Stimulated activated memory B cell treated with anti-CD40 and anti-IgM and Interleukin-4, amounts not matched to agents 10 μg/mL and 1 μg/mL and 100 μg/mL, for 72 hours (primary cell): ENCODE measurements at regions not wholly inside any gene's neighbourhood (a gene's known extent, or its start where the extent isn't known, plus 50 kb on each side); places are given as distances from the start of the nearest gene placed in this dataset.
"Not testable (repeated sequence)": the region's sequence is repeated elsewhere in the genome, so short reads cannot be mapped to it uniquely, and the experiment has no call there.

Source experiments
- ATAC-seq: fragments of 150-1000 bp; cut with Tn5 transposase; 2 replicates; pipeline ENCODE4 v1.10.0; 2021
- H3K27ac Mint-ChIP-seq: one replicate; pipeline ENCODE4 v1.8.0; 2022; ENCODE audit warnings: mild to moderate bottlenecking, mixed read lengths
- H3K27me3 Mint-ChIP-seq: one replicate; pipeline ENCODE4 v1.8.0; 2022; ENCODE audit warnings: mixed read lengths
- H3K36me3 Mint-ChIP-seq: one replicate; pipeline ENCODE4 v1.8.0; 2022; ENCODE audit warnings: mixed read lengths
- H3K4me1 Mint-ChIP-seq: one replicate; pipeline ENCODE4 v1.8.0; 2022; ENCODE audit warnings: mixed read lengths
- H3K4me3 Mint-ChIP-seq: one replicate; pipeline ENCODE4 v1.8.0; 2022; ENCODE audit warnings: mild to moderate bottlenecking, moderate library complexity, mixed read lengths
- H3K9me3 Mint-ChIP-seq: one replicate; pipeline ENCODE4 v1.8.0; 2022; ENCODE audit warnings: mixed read lengths

DNA sequence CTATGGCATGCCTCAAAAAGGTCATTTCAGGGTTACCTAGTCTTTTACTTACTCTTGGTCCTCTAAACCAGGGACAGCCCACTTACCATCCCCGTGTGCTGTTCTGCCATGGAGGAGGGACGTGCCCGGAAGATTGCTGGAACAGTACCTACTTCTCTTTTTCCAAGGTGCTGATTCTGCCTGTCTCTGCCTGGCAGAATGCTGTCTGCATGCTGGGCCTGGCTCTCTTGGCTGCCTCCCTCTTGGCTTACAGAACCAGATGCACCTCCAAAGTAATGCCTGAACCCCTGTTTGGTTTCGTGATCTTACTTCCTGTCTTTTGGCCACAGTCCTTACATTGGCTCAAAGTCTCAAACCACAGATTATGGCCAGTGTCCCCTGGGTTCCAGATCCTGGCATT, 120.7 kb upstream of the NT5E start:
- no peak for ATAC-seq
- Mint-ChIP-seq H3K9me3 (no peaks in the 10 kb centered on the region), H3K4me1 (no peaks in the 10 kb centered on the region), H3K27me3 (no peaks in the 10 kb centered on the region), H3K36me3 (no peaks in the 10 kb centered on the region), H3K27ac (no peak overlapping the region), H3K4me3 (no peak overlapping the region)

DNA sequence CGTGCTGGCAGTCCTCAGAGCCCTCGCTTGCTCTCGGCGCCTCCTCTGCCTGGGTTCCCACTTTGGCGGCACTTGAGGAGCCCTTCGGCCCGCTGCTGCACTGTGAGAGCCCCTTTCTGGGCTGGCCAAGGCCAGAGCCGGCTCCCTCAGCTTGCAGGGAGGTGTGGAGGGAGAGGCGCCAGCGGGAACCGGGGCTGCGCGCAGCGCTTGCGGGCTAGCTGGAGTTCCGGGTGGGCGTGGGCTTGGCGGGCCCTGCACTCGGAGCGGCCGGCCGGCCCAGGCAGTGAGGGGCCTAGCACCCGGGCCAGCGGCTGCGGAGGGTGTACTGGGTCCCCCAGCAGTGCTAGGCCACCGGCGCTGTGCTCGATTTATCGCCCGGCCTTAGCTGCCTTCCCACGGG, 124.1 kb upstream of the NT5E start:
- H3K36me3 Mint-ChIP-seq, H3K4me3 Mint-ChIP-seq, H3K4me1 Mint-ChIP-seq, ATAC-seq, H3K27me3 Mint-ChIP-seq, H3K9me3 Mint-ChIP-seq, H3K27ac Mint-ChIP-seq: not testable (repeated sequence)

DNA sequence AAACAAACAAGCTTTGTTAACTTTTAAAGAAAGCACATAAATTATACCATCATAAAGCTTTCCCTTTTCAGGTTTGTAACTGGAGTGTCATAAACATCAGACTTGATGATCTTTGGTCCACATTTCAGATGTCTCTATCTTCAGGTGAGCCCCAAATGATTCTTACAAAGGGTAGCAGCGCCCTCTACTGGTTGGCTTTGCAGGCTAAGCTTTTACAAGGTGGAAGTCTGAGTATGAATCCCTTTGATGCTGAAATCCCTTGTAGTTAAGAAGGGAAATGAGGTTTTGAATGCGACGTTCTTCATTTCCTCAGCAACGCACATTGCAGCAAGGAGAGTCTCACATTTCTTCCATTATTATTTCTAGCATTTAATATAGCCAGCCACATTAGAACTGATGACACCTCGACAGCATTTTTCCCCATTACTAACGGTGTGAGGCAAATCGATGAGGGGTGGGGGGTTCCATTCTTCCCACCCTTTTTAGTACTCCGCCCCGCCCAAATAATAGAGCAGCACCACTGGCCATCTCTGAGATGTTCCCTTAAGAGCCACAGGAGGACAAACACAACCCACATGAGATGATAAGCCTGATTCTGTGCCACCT, 126.3 kb upstream of the NT5E start:
- Mint-ChIP-seq H3K27ac (no peak overlapping the region), H3K36me3 (no peaks in the 10 kb centered on the region), H3K4me3 (no peak overlapping the region), H3K4me1 (no peaks in the 10 kb centered on the region), H3K27me3 (no peaks in the 10 kb centered on the region), H3K9me3 (no peaks in the 10 kb centered on the region)
- no peak for ATAC-seq

DNA sequence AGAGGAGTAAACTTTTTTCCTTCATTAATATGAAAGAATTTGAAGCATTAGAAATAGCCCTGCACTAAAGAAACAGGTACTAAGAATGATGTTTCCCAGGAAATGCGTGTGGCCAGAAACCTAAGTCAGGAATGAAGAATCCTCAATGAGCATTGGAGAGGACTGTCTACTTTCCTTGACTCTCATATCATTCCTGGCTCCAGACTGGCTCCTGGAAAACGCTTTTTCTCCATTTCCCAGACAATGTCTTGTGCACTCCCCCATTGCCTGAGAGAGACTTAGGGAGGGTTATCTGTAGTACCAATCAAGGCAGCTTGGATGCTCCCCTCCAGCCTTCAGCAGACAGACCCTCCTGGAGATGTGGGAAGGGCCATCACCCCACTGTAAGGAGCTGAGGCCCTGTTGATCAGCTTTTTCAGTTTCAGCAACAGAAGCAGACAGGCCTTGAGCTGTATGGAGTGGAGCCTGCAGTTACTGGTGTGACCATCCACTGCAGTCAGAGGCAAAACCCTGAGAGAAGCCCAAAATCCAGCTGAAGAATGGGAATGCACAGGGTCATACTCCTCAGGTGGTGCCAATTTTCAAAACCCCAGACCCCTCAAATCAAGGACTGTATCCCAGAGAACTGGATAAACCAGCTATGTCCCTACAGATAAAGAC, 127.3 kb upstream of the NT5E start:
- Mint-ChIP-seq H3K27ac (no peak overlapping the region), H3K4me1 (no peaks in the 10 kb centered on the region), H3K4me3 (no peak overlapping the region), H3K9me3 (peaks cover 1% of the 10 kb centered on the region), H3K36me3 (no peaks in the 10 kb centered on the region), H3K27me3 (no peaks in the 10 kb centered on the region)
- ATAC-seq, result no peak

DNA sequence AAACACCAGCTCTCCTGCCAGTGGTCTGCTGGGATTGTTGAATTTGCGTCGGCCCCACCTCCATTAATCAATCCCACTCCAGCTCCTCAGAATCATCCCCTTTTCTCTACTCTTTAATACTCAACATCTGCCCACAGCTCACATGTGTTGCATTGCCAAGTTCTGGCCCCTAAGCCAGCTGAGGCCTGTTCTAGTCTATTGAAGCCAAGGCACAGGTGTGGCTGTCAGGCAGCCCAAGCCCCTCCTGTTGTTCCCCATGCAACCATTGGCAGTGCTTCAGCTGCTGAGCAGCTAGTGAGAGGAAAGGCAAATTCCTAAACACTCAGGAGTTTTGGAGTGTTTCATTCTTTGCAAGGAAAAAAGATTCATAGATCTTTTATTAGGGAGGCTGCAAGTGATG, 128.0 kb upstream of the NT5E start:
- H3K36me3 Mint-ChIP-seq, result no peaks in the 10 kb centered on the region
- H3K27ac Mint-ChIP-seq, result no peak overlapping the region
- H3K9me3 Mint-ChIP-seq, result peaks cover 6% of the 10 kb centered on the region
- no peaks in the 10 kb centered on the region for H3K27me3 Mint-ChIP-seq
- no peaks in the 10 kb centered on the region for H3K4me1 Mint-ChIP-seq
- ATAC-seq, result no peak
- H3K4me3 Mint-ChIP-seq, result no peak overlapping the region

DNA sequence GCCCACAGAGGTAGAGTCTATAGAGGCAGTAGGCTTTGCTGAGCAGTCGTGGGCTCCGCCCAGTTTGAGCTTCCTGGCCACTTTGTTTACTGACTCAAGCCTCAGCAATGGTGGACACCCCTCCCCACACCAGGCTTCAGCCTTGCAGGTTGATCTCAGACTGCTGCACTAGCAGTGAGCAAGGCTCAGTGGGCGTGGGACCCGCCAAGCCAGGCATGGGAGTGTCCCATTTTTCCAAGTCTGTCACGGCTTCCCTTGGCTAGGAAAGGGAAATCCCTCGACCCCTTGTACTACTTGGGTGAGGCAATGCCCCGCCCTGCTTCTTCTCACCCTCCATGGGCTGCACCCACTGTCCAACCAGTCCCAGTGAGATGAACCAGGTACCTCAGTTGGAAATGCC, 135.3 kb upstream of the NT5E start:
- no peaks in the 10 kb centered on the region for H3K27me3 Mint-ChIP-seq
- H3K27ac Mint-ChIP-seq, result no peak overlapping the region
- H3K4me3 Mint-ChIP-seq, result no peak overlapping the region
- H3K4me1 Mint-ChIP-seq, result no peaks in the 10 kb centered on the region
- no peaks in the 10 kb centered on the region for H3K36me3 Mint-ChIP-seq
- H3K9me3 Mint-ChIP-seq, result peaks cover 6% of the 10 kb centered on the region
- ATAC-seq, result no peak

DNA sequence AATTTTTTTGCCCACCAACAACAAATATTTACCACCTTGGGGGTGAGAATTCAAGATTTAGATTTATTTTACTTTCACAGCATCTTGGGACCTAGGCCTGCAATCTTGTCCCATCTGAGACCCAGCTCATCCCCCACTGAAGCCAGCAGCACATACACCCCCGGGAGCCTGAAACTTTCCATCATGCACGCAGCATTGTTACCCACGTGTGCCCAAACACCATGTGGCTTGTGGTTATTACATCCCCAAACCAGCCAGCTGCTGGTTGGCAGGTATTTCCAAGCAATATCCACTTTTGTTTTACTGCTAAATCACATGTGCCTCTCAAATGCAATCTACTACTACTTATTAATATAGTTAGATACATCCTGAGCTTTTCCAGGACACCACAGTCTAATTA, 149.3 kb upstream of the NT5E start:
- H3K9me3 Mint-ChIP-seq, result peaks cover 2% of the 10 kb centered on the region
- H3K4me3 Mint-ChIP-seq, result no peak overlapping the region
- peaks cover 9% of the 10 kb centered on the region for H3K27me3 Mint-ChIP-seq
- H3K36me3 Mint-ChIP-seq, result no peaks in the 10 kb centered on the region
- ATAC-seq, result no peak
- peaks cover 4% of the 10 kb centered on the region for H3K4me1 Mint-ChIP-seq
- no peak overlapping the region for H3K27ac Mint-ChIP-seq

DNA sequence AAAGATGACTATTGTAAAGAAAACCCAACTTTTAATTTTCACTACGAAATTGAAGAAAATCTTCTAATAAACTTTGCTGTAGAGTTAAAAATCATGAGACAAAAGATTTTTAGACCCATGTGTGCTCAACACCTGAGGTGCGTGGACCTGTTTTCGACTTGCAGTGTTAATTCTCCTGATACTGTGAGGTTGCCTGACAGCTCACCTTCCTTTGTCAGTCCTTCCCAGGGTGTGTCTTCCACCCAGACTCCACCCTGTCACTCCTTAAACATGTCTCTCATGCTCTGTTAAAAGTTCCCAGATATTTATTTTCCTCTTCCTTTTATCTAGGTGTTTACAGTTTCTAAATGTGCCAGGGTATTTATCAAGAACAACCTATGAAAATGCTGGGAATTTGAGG, 151.3 kb upstream of the NT5E start:
- Mint-ChIP-seq H3K9me3 (peaks cover 2% of the 10 kb centered on the region), H3K4me3 (no peak overlapping the region), H3K36me3 (no peaks in the 10 kb centered on the region), H3K27ac (no peak overlapping the region), H3K27me3 (no peaks in the 10 kb centered on the region), H3K4me1 (peaks cover 4% of the 10 kb centered on the region)
- ATAC-seq, result no peak

DNA sequence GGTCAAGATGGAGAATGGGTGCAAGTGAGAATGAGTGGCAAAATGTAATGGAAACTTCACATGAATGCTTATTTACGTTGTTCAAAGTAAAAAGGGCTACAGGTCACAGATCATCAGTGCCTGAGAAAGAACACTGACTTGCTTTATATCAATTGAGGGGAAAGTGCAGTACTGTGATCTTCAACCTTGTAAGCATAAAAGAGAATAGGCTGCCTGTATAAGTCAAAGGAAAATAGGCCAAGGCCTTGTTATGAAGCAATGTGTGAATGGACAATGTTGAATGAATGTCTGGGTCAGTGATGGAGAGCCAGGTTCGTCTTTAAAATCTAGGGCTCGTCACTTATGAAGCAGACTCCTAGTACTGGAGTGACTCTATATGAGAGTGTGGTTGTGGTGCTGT, 158.6 kb upstream of the NT5E start:
- no peaks in the 10 kb centered on the region for H3K4me1 Mint-ChIP-seq
- peaks cover 9% of the 10 kb centered on the region for H3K27me3 Mint-ChIP-seq
- no peak overlapping the region for H3K4me3 Mint-ChIP-seq
- ATAC-seq, result no peak
- H3K27ac Mint-ChIP-seq, result no peak overlapping the region
- H3K9me3 Mint-ChIP-seq, result peaks cover 13% of the 10 kb centered on the region
- no peaks in the 10 kb centered on the region for H3K36me3 Mint-ChIP-seq

DNA sequence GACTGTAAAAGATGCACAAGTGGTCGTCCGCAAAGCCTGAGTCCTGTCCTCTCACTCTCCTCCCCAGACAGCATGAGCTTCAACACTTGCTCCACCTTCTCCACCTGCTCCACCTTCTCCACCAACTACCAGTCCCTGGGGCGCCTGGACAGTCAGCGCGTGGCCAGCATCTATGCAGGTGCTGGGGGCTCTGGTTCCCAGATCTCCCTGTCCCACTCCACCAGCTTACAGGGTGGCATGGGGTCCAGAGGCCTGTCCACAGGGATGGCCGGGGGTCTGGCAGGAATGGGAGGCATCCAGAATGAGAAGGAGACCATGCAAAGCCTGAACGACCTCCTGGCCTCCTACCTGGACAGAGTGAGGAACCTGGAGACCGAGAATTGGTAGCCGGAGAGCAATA, 162.2 kb upstream of the NT5E start:
- Mint-ChIP-seq H3K36me3 (no peaks in the 10 kb centered on the region), H3K4me3 (no peak overlapping the region), H3K27me3 (peaks cover 9% of the 10 kb centered on the region), H3K4me1 (no peaks in the 10 kb centered on the region), H3K9me3 (peaks cover 11% of the 10 kb centered on the region), H3K27ac (no peak overlapping the region)
- ATAC-seq, result no peak

DNA sequence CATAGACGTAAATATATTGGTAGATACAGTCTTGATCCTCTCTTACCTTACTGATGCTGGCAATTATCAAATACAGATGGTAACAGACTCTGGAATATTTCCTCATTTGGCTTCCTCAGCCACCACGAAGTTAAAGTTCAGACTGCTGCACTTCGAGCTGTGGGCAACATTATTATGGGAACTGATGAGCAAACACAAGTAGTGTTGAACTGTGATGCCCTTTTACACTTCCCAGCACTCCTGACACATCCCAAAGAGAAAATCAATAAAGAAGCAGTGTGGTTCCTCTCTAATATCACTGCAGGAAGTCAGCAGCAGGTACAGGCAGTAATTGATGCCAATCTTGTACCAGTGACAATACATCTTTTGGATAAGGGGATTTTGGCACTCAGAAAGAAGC, 162.7 kb upstream of the NT5E start:
- ATAC-seq, result no peak
- Mint-ChIP-seq H3K4me1 (no peaks in the 10 kb centered on the region), H3K9me3 (peaks cover 11% of the 10 kb centered on the region), H3K4me3 (no peak overlapping the region), H3K27ac (no peak overlapping the region), H3K27me3 (peaks cover 9% of the 10 kb centered on the region), H3K36me3 (no peaks in the 10 kb centered on the region)

DNA sequence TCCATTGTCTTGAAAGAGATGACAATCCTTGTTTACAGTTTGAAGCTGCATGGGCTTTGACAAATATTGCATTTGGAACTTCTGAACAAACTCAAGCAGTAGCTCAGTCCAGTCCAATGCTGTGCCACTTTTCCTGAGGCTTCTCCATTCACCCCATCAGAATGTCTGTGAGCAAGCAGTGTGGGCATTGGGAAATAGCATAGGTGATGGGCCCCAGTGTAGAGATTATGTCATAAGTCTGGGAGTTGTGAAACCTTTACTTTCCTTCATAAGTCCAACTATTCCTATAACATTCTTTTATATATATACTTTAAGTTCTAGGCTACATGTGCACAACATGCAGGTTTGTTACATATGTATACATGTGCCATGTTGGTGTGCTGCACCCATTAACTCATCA, 163.4 kb upstream of the NT5E start:
- not testable (repeated sequence) for H3K4me3 Mint-ChIP-seq, H3K36me3 Mint-ChIP-seq, H3K27ac Mint-ChIP-seq, H3K27me3 Mint-ChIP-seq, ATAC-seq, H3K4me1 Mint-ChIP-seq
- H3K9me3 Mint-ChIP-seq, result peaks cover 11% of the 10 kb centered on the region

DNA sequence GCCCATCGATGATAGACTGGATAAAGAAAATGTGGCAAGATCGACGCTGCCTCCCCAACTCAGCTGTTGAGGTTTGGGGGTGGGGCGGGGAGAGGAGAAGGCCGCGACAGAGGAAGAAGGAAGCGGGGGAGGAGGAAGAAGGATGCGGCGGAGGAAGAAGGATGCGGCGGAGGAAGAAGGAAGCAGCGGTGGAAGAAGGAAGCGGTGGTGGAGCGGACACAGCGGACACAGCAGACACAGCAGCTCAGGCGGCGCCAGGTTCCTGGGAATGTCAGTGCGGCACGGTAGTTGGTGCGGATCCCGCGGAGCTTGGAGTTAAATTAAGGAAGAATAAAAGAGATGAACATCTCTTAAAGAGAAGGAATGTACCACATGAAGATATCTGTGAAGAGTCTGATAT, 163.9 kb upstream of the NT5E start:
- Mint-ChIP-seq H3K27ac (no peak overlapping the region), H3K4me1 (no peaks in the 10 kb centered on the region), H3K9me3 (peaks cover 10% of the 10 kb centered on the region), H3K36me3 (no peaks in the 10 kb centered on the region), H3K4me3 (no peak overlapping the region), H3K27me3 (peaks cover 9% of the 10 kb centered on the region)
- ATAC-seq, result no peak

DNA sequence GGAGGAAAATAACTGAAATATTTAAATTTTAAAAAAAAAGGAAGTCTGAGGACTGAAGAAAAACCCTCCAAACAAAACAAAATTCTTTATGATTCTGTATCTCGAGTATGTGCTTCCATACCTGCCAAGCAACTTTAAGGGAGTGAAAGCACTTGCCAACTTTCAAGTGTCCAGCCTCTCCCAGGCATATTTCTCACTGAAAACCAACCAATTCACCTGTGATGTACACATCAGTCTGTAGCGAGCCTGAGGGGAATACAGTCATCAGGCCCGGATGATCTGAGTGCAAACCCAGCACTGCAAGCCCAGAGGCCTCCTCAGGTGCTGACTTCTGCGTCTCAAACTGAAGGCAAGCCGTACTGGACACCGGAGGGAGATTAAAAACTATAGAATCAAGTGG, 164.8 kb upstream of the NT5E start:
- H3K9me3 Mint-ChIP-seq, result peaks cover 5% of the 10 kb centered on the region
- no peak overlapping the region for H3K27ac Mint-ChIP-seq
- H3K4me1 Mint-ChIP-seq, result no peaks in the 10 kb centered on the region
- H3K36me3 Mint-ChIP-seq, result no peaks in the 10 kb centered on the region
- H3K4me3 Mint-ChIP-seq, result no peak overlapping the region
- H3K27me3 Mint-ChIP-seq, result peaks cover 9% of the 10 kb centered on the region
- no peak for ATAC-seq

DNA sequence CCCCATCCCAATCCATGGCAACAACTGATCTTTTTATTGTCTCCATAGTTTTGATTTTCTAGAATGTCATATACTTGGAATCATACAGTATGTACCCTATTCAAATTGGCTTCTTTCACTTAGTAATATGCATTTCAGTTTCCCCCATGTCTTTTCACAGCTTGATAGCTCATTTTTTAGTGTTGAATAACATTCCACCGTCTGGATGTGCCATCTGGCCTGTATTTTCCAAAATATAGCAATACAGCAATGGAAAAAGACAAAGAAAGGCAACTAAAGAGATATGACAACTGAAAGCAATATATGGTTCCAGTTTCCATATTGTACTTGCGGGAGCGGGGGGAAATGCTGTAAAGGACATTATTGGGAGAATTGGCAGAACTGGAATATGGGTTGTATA, 166.4 kb upstream of the NT5E start:
- Mint-ChIP-seq H3K27me3 (peaks cover 7% of the 10 kb centered on the region), H3K27ac (no peak overlapping the region), H3K4me3 (no peak overlapping the region), H3K36me3 (no peaks in the 10 kb centered on the region), H3K9me3 (peaks cover 3% of the 10 kb centered on the region), H3K4me1 (no peaks in the 10 kb centered on the region)
- ATAC-seq, result no peak

DNA sequence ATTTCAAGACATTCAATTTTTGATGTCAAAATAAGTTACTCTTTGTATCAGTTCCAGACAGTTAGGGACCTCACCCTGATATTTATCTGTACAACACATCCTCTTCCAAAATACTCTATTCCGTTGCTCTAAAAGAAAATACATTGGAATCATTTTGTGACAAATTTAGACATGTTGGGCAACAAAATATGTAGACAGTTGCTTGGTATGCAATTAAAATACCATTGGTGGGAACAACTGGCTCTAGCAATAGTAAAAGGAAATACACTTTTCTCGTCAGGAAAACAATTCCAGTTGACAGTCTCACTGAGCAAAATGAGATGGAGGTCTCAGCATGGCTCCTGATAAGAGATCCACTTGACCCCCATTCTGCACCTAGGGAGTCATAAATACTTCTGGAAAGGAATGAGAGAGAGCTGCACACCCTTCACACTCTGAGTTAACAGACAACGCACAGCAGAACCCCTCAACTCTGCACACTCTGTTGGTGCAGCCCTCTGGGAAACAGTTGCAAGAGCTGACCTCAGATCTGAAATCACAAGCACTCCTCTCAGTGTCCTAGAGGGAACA, 171.3 kb upstream of the NT5E start:
- Mint-ChIP-seq H3K27ac (no peak overlapping the region), H3K36me3 (no peaks in the 10 kb centered on the region), H3K4me1 (no peaks in the 10 kb centered on the region), H3K9me3 (peaks cover 10% of the 10 kb centered on the region), H3K4me3 (no peak overlapping the region), H3K27me3 (no peaks in the 10 kb centered on the region)
- no peak for ATAC-seq
